ENCODE measurements at regions not wholly inside any gene's neighbourhood (a gene's known extent, or its start where the extent isn't known, plus 50 kb on each side); places are given as distances from the start of the nearest gene placed in this dataset.
"Not testable (repeated sequence)": the region's sequence is repeated elsewhere in the genome, so short reads cannot be mapped to it uniquely, and the experiment has no call there.

GRCh38 chr9:27683181-27683580 lies 109.9 kb upstream of the C9orf72 start:
- POLR2A ChIA-PET (ENCODE audit: unreplicated experiment), result no interaction called here
- CTCF ChIA-PET, result no interaction called here

GRCh38 chr9:27688954-27689353 lies 115.7 kb upstream of the C9orf72 start:
- H3K27me3 ChIP-seq (ENCODE audit: insufficient read depth, low read depth), result no peaks in the 10 kb centered on the region
- no peaks in the 10 kb centered on the region for H3K9me2 ChIP-seq (ENCODE audit: insufficient read depth)
- H2AFZ ChIP-seq, result no peak overlapping the region
- no peak for TF ChIP-seq CTCF (conservative IDR thresholded peaks at IDR 0.05)
- no peak for TF ChIP-seq EZH2 (IDR thresholded peaks at IDR 0.05; ENCODE audit: low read depth)
- H3K9me3 ChIP-seq (ENCODE audit: insufficient read depth, low read depth), result no peaks in the 10 kb centered on the region
- DNase-seq, result no peak
- H4K20me1 ChIP-seq (ENCODE audit: insufficient read depth), result no peaks in the 10 kb centered on the region
- ChIA-PET POLR2A (ENCODE audit: unreplicated experiment) (no interaction called here), CTCF (no interaction called here)
- no peaks in the 10 kb centered on the region for H3K36me3 ChIP-seq (ENCODE audit: low read depth)
- no TSS peak for BruUV-seq (replicated peaks)
- H3K4me3 ChIP-seq, result no peak overlapping the region
- H3K4me1 ChIP-seq (replicated peaks; ENCODE audit: insufficient read depth), result no peaks in the 10 kb centered on the region
- H3K27ac ChIP-seq, result no peak overlapping the region
- H3F3A ChIP-seq (ENCODE audit: insufficient read depth, low read depth), result no peaks in the 10 kb centered on the region
- intact Hi-C loops (cut with micrococcal nuclease; ENCODE audit: unreplicated experiment), result no loop called here
- H3K79me2 ChIP-seq (ENCODE audit: low read depth), result no peaks in the 10 kb centered on the region
- H3K4me2 ChIP-seq, result no peak overlapping the region

More at GRCh38 chr9:27683181-27683580, 109.9 kb upstream of the C9orf72 start:
- Histone ChIP-seq H3K4me2 (no peak overlapping the region), H3K79me2 (ENCODE audit: low read depth) (no peaks in the 10 kb centered on the region), H3K27ac (no peak overlapping the region), H3F3A (ENCODE audit: insufficient read depth, low read depth) (no peaks in the 10 kb centered on the region), H3K4me1 (replicated peaks; ENCODE audit: insufficient read depth) (no peaks in the 10 kb centered on the region), H2AFZ (no peak overlapping the region), H3K9me3 (ENCODE audit: insufficient read depth, low read depth) (no peaks in the 10 kb centered on the region), H3K27me3 (ENCODE audit: insufficient read depth, low read depth) (no peaks in the 10 kb centered on the region), H3K4me3 (no peak overlapping the region), H3K9me2 (ENCODE audit: insufficient read depth) (no peaks in the 10 kb centered on the region), H3K36me3 (ENCODE audit: low read depth) (no peaks in the 10 kb centered on the region), H4K20me1 (ENCODE audit: insufficient read depth) (no peaks in the 10 kb centered on the region)
- TF ChIP-seq EZH2 (IDR thresholded peaks at IDR 0.05; ENCODE audit: low read depth) (no peak), CTCF (conservative IDR thresholded peaks at IDR 0.05) (no peak)
- no peak for DNase-seq
- BruUV-seq (replicated peaks), result no TSS peak
- intact Hi-C loops (cut with micrococcal nuclease; ENCODE audit: unreplicated experiment), result no loop called here

- H3F3A ChIP-seq (ENCODE audit: insufficient read depth, low read depth); H3K36me3 ChIP-seq (ENCODE audit: low read depth); H3K4me2 ChIP-seq; H3K4me1 ChIP-seq (replicated peaks; ENCODE audit: insufficient read depth); H4K20me1 ChIP-seq (ENCODE audit: insufficient read depth); BruUV-seq (replicated peaks); DNase-seq; H2AFZ ChIP-seq; POLR2A ChIA-PET (ENCODE audit: unreplicated experiment); H3K9me3 ChIP-seq (ENCODE audit: insufficient read depth, low read depth); H3K4me3 ChIP-seq; H3K9me2 ChIP-seq (ENCODE audit: insufficient read depth); H3K27ac ChIP-seq; H3K27me3 ChIP-seq (ENCODE audit: insufficient read depth, low read depth); intact Hi-C loops (cut with micrococcal nuclease; ENCODE audit: unreplicated experiment); H3K79me2 ChIP-seq (ENCODE audit: low read depth); CTCF ChIA-PET: not testable (repeated sequence)
Observed at GRCh38 chr9:27690816-27691215, 117.5 kb upstream of the C9orf72 start.

- no peaks in the 10 kb centered on the region for H3K79me2 ChIP-seq (ENCODE audit: low read depth)
- H3K4me2 ChIP-seq, result no peak overlapping the region
- ChIA-PET CTCF (no interaction called here), POLR2A (ENCODE audit: unreplicated experiment) (no interaction called here)
- H3K9me2 ChIP-seq (ENCODE audit: insufficient read depth), result no peaks in the 10 kb centered on the region
- no peaks in the 10 kb centered on the region for H3K4me1 ChIP-seq (replicated peaks; ENCODE audit: insufficient read depth)
- no peaks in the 10 kb centered on the region for H3F3A ChIP-seq (ENCODE audit: insufficient read depth, low read depth)
- intact Hi-C loops (cut with micrococcal nuclease; ENCODE audit: unreplicated experiment), result no loop called here
- H3K9me3 ChIP-seq (ENCODE audit: insufficient read depth, low read depth), result no peaks in the 10 kb centered on the region
- H3K4me3 ChIP-seq, result no peak overlapping the region
- H3K27ac ChIP-seq, result no peak overlapping the region
- no peaks in the 10 kb centered on the region for H4K20me1 ChIP-seq (ENCODE audit: insufficient read depth)
- no peaks in the 10 kb centered on the region for H3K27me3 ChIP-seq (ENCODE audit: insufficient read depth, low read depth)
- no TSS peak for BruUV-seq (replicated peaks)
- no peak for DNase-seq
- TF ChIP-seq EZH2 (IDR thresholded peaks at IDR 0.05; ENCODE audit: low read depth), result no peak
- no peak for TF ChIP-seq CTCF (conservative IDR thresholded peaks at IDR 0.05)
- H3K36me3 ChIP-seq (ENCODE audit: low read depth), result no peaks in the 10 kb centered on the region
- H2AFZ ChIP-seq, result no peak overlapping the region
Observed at GRCh38 chr9:27699621-27700020, 126.3 kb upstream of the C9orf72 start.

Data from PC-9 (cell line).